ENCODE measurements at regions not wholly inside any gene's neighbourhood (a gene's known extent, or its start where the extent isn't known, plus 50 kb on each side); places are given as distances from the start of the nearest gene placed in this dataset.

- no peak for DNase-seq (ENCODE audit: extremely low spot score, unreplicated experiment)
- no peak overlapping the region for H3K27ac Mint-ChIP-seq
- no peak overlapping the region for H3K4me3 Mint-ChIP-seq
- no peaks in the 10 kb centered on the region for H3K9me3 Mint-ChIP-seq
- no peaks in the 10 kb centered on the region for H3K4me1 Mint-ChIP-seq (ENCODE audit: unreplicated experiment)
- TF ChIP-seq CTCF (conservative IDR thresholded peaks at IDR 0.05): no peak
- peaks cover 21% of the 10 kb centered on the region for H3K27me3 Mint-ChIP-seq
- H3K36me3 Mint-ChIP-seq: no peaks in the 10 kb centered on the region
Observed at GRCh38 chr1:222399197-222399596, 148.7 kb downstream of the HHIPL2 start.

- no peak overlapping the region for H3K4me3 Mint-ChIP-seq
- no peaks in the 10 kb centered on the region for H3K36me3 Mint-ChIP-seq
- DNase-seq (ENCODE audit: extremely low spot score, unreplicated experiment): no peak
- peaks cover 17% of the 10 kb centered on the region for H3K27me3 Mint-ChIP-seq
- peaks cover 5% of the 10 kb centered on the region for H3K9me3 Mint-ChIP-seq
- no peak overlapping the region for H3K27ac Mint-ChIP-seq
- TF ChIP-seq CTCF (conservative IDR thresholded peaks at IDR 0.05): no peak
- peaks cover 5% of the 10 kb centered on the region for H3K4me1 Mint-ChIP-seq (ENCODE audit: unreplicated experiment)
Observed at GRCh38 chr1:222394224-222394623, 153.7 kb downstream of the HHIPL2 start.

GRCh38 chr1:222392556-222392955, 155.3 kb downstream of the HHIPL2 start:
- no peak for DNase-seq (ENCODE audit: extremely low spot score, unreplicated experiment)

GRCh38 chr1:222390181-222390580, 157.7 kb downstream of the HHIPL2 start:
- Mint-ChIP-seq H3K9me3 (peaks cover 5% of the 10 kb centered on the region), H3K4me3 (no peak overlapping the region)
- no peak for DNase-seq (ENCODE audit: extremely low spot score, unreplicated experiment)

More at GRCh38 chr1:222392556-222392955, 155.3 kb downstream of the HHIPL2 start:
- Mint-ChIP-seq H3K27me3 (peaks cover 9% of the 10 kb centered on the region), H3K9me3 (peaks cover 5% of the 10 kb centered on the region), H3K4me1 (ENCODE audit: unreplicated experiment) (peaks cover 5% of the 10 kb centered on the region), H3K36me3 (no peaks in the 10 kb centered on the region), H3K27ac (no peak overlapping the region), H3K4me3 (no peak overlapping the region)
- no peak for TF ChIP-seq CTCF (conservative IDR thresholded peaks at IDR 0.05)

GRCh38 chr1:222387007-222387814, 160.7 kb downstream of the HHIPL2 start:
- no peak for DNase-seq (ENCODE audit: extremely low spot score, unreplicated experiment)

More at GRCh38 chr1:222390181-222390580, 157.7 kb downstream of the HHIPL2 start:
- no peak for TF ChIP-seq CTCF (conservative IDR thresholded peaks at IDR 0.05)
- Mint-ChIP-seq H3K36me3 (no peaks in the 10 kb centered on the region), H3K27ac (no peak overlapping the region), H3K4me1 (ENCODE audit: unreplicated experiment) (peaks cover 11% of the 10 kb centered on the region), H3K27me3 (peaks cover 9% of the 10 kb centered on the region)

More at GRCh38 chr1:222387007-222387814, 160.7 kb downstream of the HHIPL2 start:
- H3K4me1 Mint-ChIP-seq (ENCODE audit: unreplicated experiment): peaks cover 11% of the 10 kb centered on the region
- peaks cover 9% of the 10 kb centered on the region for H3K27me3 Mint-ChIP-seq
- peaks cover 5% of the 10 kb centered on the region for H3K9me3 Mint-ChIP-seq
- no peaks in the 10 kb centered on the region for H3K36me3 Mint-ChIP-seq
- TF ChIP-seq CTCF (conservative IDR thresholded peaks at IDR 0.05): peak; percentile 56
- H3K27ac Mint-ChIP-seq: no peak overlapping the region
- H3K4me3 Mint-ChIP-seq: no peak overlapping the region
